HEK293 (cell line): ENCODE measurements at regions not wholly inside any gene's neighbourhood (a gene's known extent, or its start where the extent isn't known, plus 50 kb on each side); places are given as distances from the start of the nearest gene placed in this dataset.

Experiments used
- CTCF ChIA-PET: fragments of 350-600 bp; formaldehyde crosslinking; extraction: SDS; loops from one replicate; lab custom pipeline; 2021; ENCODE audit warnings: antibody characterized with exemption; lab: Yijun Ruan, JAX
- POLR2A ChIA-PET: fragments of 300-600 bp; formaldehyde crosslinking; extraction: SDS; loops from one replicate; lab custom pipeline; 2020; ENCODE audit warnings: antibody characterized with exemption, inconsistent platforms; lab: Yijun Ruan, JAX
- H3K27ac ChIP-seq: fragments of 200-500 bp; sonication (Bioruptor generic); 2 replicates; pipeline ENCODE4 v1.5.1; 2014; ENCODE audit warnings: low read depth, low read length, control low read depth, inconsistent platforms; ENCODE audit errors: extremely low read depth
- H3K36me3 ChIP-seq, 2 experiments: fragments of 200-500 bp in 1 of 2; sonication (Bioruptor generic) in 1 of 2; 1 replicate in 1 of 2; 2 replicates in 1 of 2; pipeline ENCODE4 v1.5.1; 2014 to 2017; ENCODE audit warnings: inconsistent platforms in 2 of 2, low read length in 2 of 2; ENCODE audit not compliant: control insufficient read depth in 2 of 2, insufficient read depth in 1 of 2
- H3K4me1 ChIP-seq: fragments of 200-500 bp; sonication (Bioruptor generic); 2 replicates; pipeline ENCODE4 v1.5.1; 2014; ENCODE audit warnings: mild to moderate bottlenecking, low read length, inconsistent platforms; ENCODE audit not compliant: control insufficient read depth, insufficient read depth
- H3K4me3 ChIP-seq: 2 replicates; pipeline ENCODE4 v1.5.1; 2011; ENCODE audit warnings: low read depth, mild to moderate bottlenecking, control low read depth, low read length, moderate library complexity
- H3K9me3 ChIP-seq: fragments of 200-500 bp; sonication (Bioruptor generic); 2 replicates; pipeline ENCODE4 v1.5.1; 2014; ENCODE audit warnings: low read depth, low read length, inconsistent platforms; ENCODE audit not compliant: control insufficient read depth, insufficient read depth
- BCL6B ChIP-seq: fragments of 450-650 bp; formaldehyde crosslinking; IDR thresholded peaks from 2 replicates; pipeline ENCODE4 v1.5.1; 2017; ENCODE audit warnings: missing biosample characterization, missing genetic modification characterization
- HOXC10 ChIP-seq: sonication (generic); formaldehyde crosslinking; IDR thresholded peaks from 2 replicates; pipeline ENCODE4 v1.8.1; 2023; ENCODE audit warnings: mild to moderate bottlenecking, missing genetic modification reagents
- IKZF3 ChIP-seq: fragments of 450-650 bp; IDR thresholded peaks from 2 replicates; pipeline ENCODE4 v1.5.0; 2018; ENCODE audit warnings: missing biosample characterization, mild to moderate bottlenecking, missing genetic modification characterization, moderate library complexity
- SCRT2 ChIP-seq: fragments of 450-650 bp; formaldehyde crosslinking; IDR thresholded peaks from 2 replicates; pipeline ENCODE4 v1.5.1; 2016; ENCODE audit warnings: missing biosample characterization, missing genetic modification characterization
- ZBTB21 ChIP-seq: fragments of 450-650 bp; formaldehyde crosslinking; IDR thresholded peaks from 2 replicates; pipeline ENCODE4 v1.5.1; 2017; ENCODE audit warnings: missing biosample characterization, missing genetic modification characterization
- ZBTB8A ChIP-seq: fragments of 450-650 bp; formaldehyde crosslinking; IDR thresholded peaks from 2 replicates; pipeline ENCODE4 v1.5.1; 2016; ENCODE audit warnings: missing biosample characterization, missing genetic modification characterization
- ZFP41 ChIP-seq: fragments of 450-650 bp; formaldehyde crosslinking; IDR thresholded peaks from 2 replicates; pipeline ENCODE4 v1.5.1; 2016; ENCODE audit warnings: missing biosample characterization, missing genetic modification characterization, borderline replicate concordance
- ZNF114 ChIP-seq: fragments of 450-650 bp; formaldehyde crosslinking; IDR thresholded peaks from 2 replicates; pipeline ENCODE4 v1.5.0; 2017; ENCODE audit warnings: missing biosample characterization, missing genetic modification characterization
- ZNF16 ChIP-seq: fragments of 450-650 bp; formaldehyde crosslinking; IDR thresholded peaks from 2 replicates; pipeline ENCODE4 v1.5.1; 2016; ENCODE audit warnings: low read depth, missing biosample characterization, missing genetic modification characterization
- ZNF18 ChIP-seq: fragments of 450-650 bp; formaldehyde crosslinking; IDR thresholded peaks from 2 replicates; pipeline ENCODE4 v1.5.1; 2016; ENCODE audit warnings: missing biosample characterization, missing genetic modification characterization
- ZNF26 ChIP-seq: fragments of 450-650 bp; formaldehyde crosslinking; IDR thresholded peaks from 2 replicates; pipeline ENCODE4 v1.5.1; 2016; ENCODE audit warnings: missing biosample characterization, missing genetic modification characterization
- ZNF274 ChIP-seq, 2 experiments: fragments of 200-500 bp in 1 of 2; fragments of 450-650 bp in 1 of 2; sonication (Bioruptor generic) in 1 of 2; formaldehyde crosslinking in 1 of 2; IDR thresholded peaks; 2 replicates each; pipeline versions ENCODE4 v1.5.1 to v1.6.1; 2014 to 2016; ENCODE audit warnings: borderline replicate concordance in 1 of 2, inconsistent platforms in 1 of 2, low read length in 1 of 2, missing biosample characterization in 1 of 2, missing genetic modification characterization in 1 of 2
- ZNF280C ChIP-seq: fragments of 450-650 bp; formaldehyde crosslinking; IDR thresholded peaks from 2 replicates; pipeline ENCODE4 v1.5.1; 2016; ENCODE audit warnings: missing biosample characterization, missing genetic modification characterization
- ZNF302 ChIP-seq: fragments of 450-650 bp; formaldehyde crosslinking; IDR thresholded peaks from 2 replicates; pipeline ENCODE4 v1.5.1; 2016; ENCODE audit warnings: missing biosample characterization, missing genetic modification characterization, low read depth
- ZNF335 ChIP-seq: fragments of 450-650 bp; formaldehyde crosslinking; conservative IDR thresholded peaks from 2 replicates; pipeline ENCODE4 v1.5.1; 2016; ENCODE audit warnings: missing biosample characterization, missing genetic modification characterization
- ZNF341 ChIP-seq: fragments of 450-650 bp; formaldehyde crosslinking; IDR thresholded peaks from 2 replicates; pipeline ENCODE4; 2016; ENCODE audit warnings: low read depth, missing biosample characterization, missing genetic modification characterization
- ZNF391 ChIP-seq: fragments of 450-650 bp; formaldehyde crosslinking; IDR thresholded peaks from 2 replicates; pipeline ENCODE4 v1.5.1; 2016; ENCODE audit warnings: low read depth, missing biosample characterization, missing genetic modification characterization, borderline replicate concordance
- ZNF404 ChIP-seq: fragments of 450-650 bp; formaldehyde crosslinking; IDR thresholded peaks from 2 replicates; pipeline ENCODE4 v1.5.1; 2017; ENCODE audit warnings: missing biosample characterization, missing genetic modification characterization
- ZNF48 ChIP-seq: fragments of 450-650 bp; formaldehyde crosslinking; IDR thresholded peaks from 2 replicates; pipeline ENCODE4 v1.5.1; 2016; ENCODE audit warnings: missing biosample characterization, missing genetic modification characterization
- ZNF488 ChIP-seq: fragments of 450-650 bp; formaldehyde crosslinking; IDR thresholded peaks from 2 replicates; pipeline ENCODE4 v1.5.1; 2016; ENCODE audit warnings: missing biosample characterization, missing genetic modification characterization
- ZNF549 ChIP-seq: fragments of 450-650 bp; IDR thresholded peaks from 2 replicates; pipeline ENCODE4 v1.5.1; 2018; ENCODE audit warnings: missing biosample characterization, missing genetic modification characterization, mild to moderate bottlenecking, inconsistent platforms, moderate library complexity
- ZNF558 ChIP-seq: fragments of 450-650 bp; formaldehyde crosslinking; IDR thresholded peaks from 2 replicates; pipeline ENCODE4 v1.5.1; 2016; ENCODE audit warnings: missing biosample characterization, missing genetic modification characterization
- ZNF76 ChIP-seq: fragments of 450-650 bp; formaldehyde crosslinking; IDR thresholded peaks from 2 replicates; pipeline ENCODE4; 2016; ENCODE audit warnings: low read depth, missing biosample characterization, missing genetic modification characterization, borderline replicate concordance
- ZNF843 ChIP-seq: fragments of 450-650 bp; formaldehyde crosslinking; IDR thresholded peaks from 2 replicates; pipeline ENCODE4 v1.5.1; 2016; ENCODE audit warnings: missing biosample characterization, missing genetic modification characterization

- no peak overlapping the region for H3K27ac ChIP-seq
- no peak overlapping the region for H3K4me3 ChIP-seq
- TF ChIP-seq ZBTB21 (tag by site-specific recombination), result no peak
- TF ChIP-seq ZNF391 (tag by site-specific recombination), result no peak
- no peak for TF ChIP-seq ZFP41 (tag by site-specific recombination)
- TF ChIP-seq ZNF302 (tag by site-specific recombination), result no peak
- POLR2A ChIA-PET, result no interaction called here
- CTCF ChIA-PET, result no interaction called here
- no peaks in the 10 kb centered on the region for H3K4me1 ChIP-seq
- no peaks in the 10 kb centered on the region for H3K36me3 ChIP-seq
- no peaks in the 10 kb centered on the region for H3K9me3 ChIP-seq
Observed at GRCh38 chr3:82293867-82294266, 532.4 kb upstream of the GBE1 start.

- Histone ChIP-seq H3K36me3 (no peaks in the 10 kb centered on the region), H3K4me3 (no peak overlapping the region), H3K27ac (no peak overlapping the region), H3K4me1 (no peaks in the 10 kb centered on the region), H3K9me3 (no peaks in the 10 kb centered on the region)
- TF ChIP-seq ZNF549 (tag by site-specific recombination) (no peak), ZBTB8A (no peak), ZNF18 (no peak), IKZF3 (no peak), ZNF335 (tag by site-specific recombination) (no peak), ZNF16 (tag by site-specific recombination) (no peak), ZNF76 (tag by site-specific recombination) (no peak), ZNF26 (tag by site-specific recombination) (no peak), ZNF114 (tag by site-specific recombination) (no peak), ZNF280C (tag by site-specific recombination) (no peak)
- POLR2A ChIA-PET, result no interaction called here
- CTCF ChIA-PET, result no interaction called here
Observed at GRCh38 chr3:82293435-82293834, 532.0 kb upstream of the GBE1 start.

GRCh38 chr3:82287562-82287961, 526.1 kb upstream of the GBE1 start:
- CTCF ChIA-PET, result no interaction called here
- Histone ChIP-seq H3K36me3 (no peaks in the 10 kb centered on the region), H3K9me3 (no peaks in the 10 kb centered on the region), H3K27ac (no peak overlapping the region), H3K4me1 (no peaks in the 10 kb centered on the region), H3K4me3 (no peak overlapping the region)
- no peak for TF ChIP-seq BCL6B (tag by site-specific recombination)
- no peak for TF ChIP-seq ZNF843 (tag by site-specific recombination)
- no peak for TF ChIP-seq ZNF274 (IDR thresholded peaks at IDR 0.05; ENCODE audit: low read length)
- no peak for TF ChIP-seq ZNF274 (tag by site-specific recombination; IDR thresholded peaks at IDR 0.05; ENCODE audit: borderline replicate concordance)
- no peak for TF ChIP-seq ZNF48
- no peak for TF ChIP-seq SCRT2
- TF ChIP-seq ZNF341 (tag by site-specific recombination), result no peak
- no peak for TF ChIP-seq HOXC10 (CRISPR knock-in tag)
- TF ChIP-seq ZNF404, result no peak
- no peak for TF ChIP-seq ZNF558 (tag by site-specific recombination)
- no peak for TF ChIP-seq ZNF488
- POLR2A ChIA-PET, result no interaction called here
